ENCODE measurements at regions not wholly inside any gene's neighbourhood (a gene's known extent, or its start where the extent isn't known, plus 50 kb on each side); places are given as distances from the start of the nearest gene placed in this dataset.

GRCh38 chr5:32514806-32515205, 70.3 kb upstream of the ZFR start:
- intact Hi-C loops (cut with DNase I) = no loop called here
- Histone ChIP-seq H3K4me3 (no peak overlapping the region), H3K9me3 (no peaks in the 10 kb centered on the region), H3K27ac (no peak overlapping the region), H3K36me3 (no peaks in the 10 kb centered on the region), H3K27me3 (no peaks in the 10 kb centered on the region), H3K4me1 (no peaks in the 10 kb centered on the region)
- TF ChIP-seq POLR2A (IDR thresholded peaks at IDR 0.05) = no peak
- TF ChIP-seq EP300 (IDR thresholded peaks at IDR 0.05) = no peak
- no peak for TF ChIP-seq CTCF (IDR thresholded peaks at IDR 0.05)
- no peak for TF ChIP-seq POLR2AphosphoS5 (IDR thresholded peaks at IDR 0.05)
- DNase-seq = no peak
- WGBS, 2 donors = 59 to 61% methylated on average over 3 of the region's 3 CpGs

- no peak overlapping the region for H3K27ac ChIP-seq
- no peaks in the 10 kb centered on the region for H3K9me3 ChIP-seq
- WGBS, 2 donors = 88 to 91% methylated on average over 2 of the region's 2 CpGs
- no peaks in the 10 kb centered on the region for H3K27me3 ChIP-seq
- no peak for DNase-seq
- intact Hi-C loops (cut with DNase I) = no loop called here
- no peaks in the 10 kb centered on the region for H3K36me3 ChIP-seq
- H3K4me1 ChIP-seq = peaks cover 0 to 4% (median 0%) of the 10 kb centered on the region in 4 donors
- no peak for TF ChIP-seq POLR2A (IDR thresholded peaks at IDR 0.05)
- TF ChIP-seq EP300 (IDR thresholded peaks at IDR 0.05) = no peak
- TF ChIP-seq POLR2AphosphoS5 (IDR thresholded peaks at IDR 0.05) = no peak
- TF ChIP-seq CTCF (IDR thresholded peaks at IDR 0.05) = no peak
- H3K4me3 ChIP-seq = no peak overlapping the region
Observed at GRCh38 chr5:32512926-32513325, 68.4 kb upstream of the ZFR start.

GRCh38 chr5:32511776-32512374, 67.3 kb upstream of the ZFR start:
- intact Hi-C loops (cut with DNase I) = no loop called here
- no peaks in the 10 kb centered on the region for H3K36me3 ChIP-seq
- H3K4me3 ChIP-seq = no peak overlapping the region
- no peaks in the 10 kb centered on the region for H3K27me3 ChIP-seq
- no peak for DNase-seq
- H3K4me1 ChIP-seq = peaks cover 0 to 14% (median 7%) of the 10 kb centered on the region in 4 donors
- WGBS, 2 donors = 84% methylated on average over 9 of the region's 9 CpGs
- no peak overlapping the region for H3K27ac ChIP-seq
- H3K9me3 ChIP-seq = no peaks in the 10 kb centered on the region
- TF ChIP-seq EP300 (IDR thresholded peaks at IDR 0.05) = no peak

GRCh38 chr5:32510860-32511259, 66.3 kb upstream of the ZFR start:
- intact Hi-C loops (cut with DNase I) = no loop called here
- no peak for DNase-seq
- Histone ChIP-seq H3K4me1 (peaks cover 0 to 24% (median 17%) of the 10 kb centered on the region in 4 donors), H3K4me3 (no peak overlapping the region), H3K36me3 (no peaks in the 10 kb centered on the region), H3K27me3 (no peaks in the 10 kb centered on the region), H3K9me3 (no peaks in the 10 kb centered on the region), H3K27ac (no peak overlapping the region)
- WGBS, 2 donors = 0 to 49% methylated on average over 1 of the region's 1 CpG
- no peak for TF ChIP-seq POLR2AphosphoS5 (IDR thresholded peaks at IDR 0.05)
- TF ChIP-seq CTCF (IDR thresholded peaks at IDR 0.05) = no peak
- TF ChIP-seq POLR2A (IDR thresholded peaks at IDR 0.05) = no peak
- no peak for TF ChIP-seq EP300 (IDR thresholded peaks at IDR 0.05)

DNA sequence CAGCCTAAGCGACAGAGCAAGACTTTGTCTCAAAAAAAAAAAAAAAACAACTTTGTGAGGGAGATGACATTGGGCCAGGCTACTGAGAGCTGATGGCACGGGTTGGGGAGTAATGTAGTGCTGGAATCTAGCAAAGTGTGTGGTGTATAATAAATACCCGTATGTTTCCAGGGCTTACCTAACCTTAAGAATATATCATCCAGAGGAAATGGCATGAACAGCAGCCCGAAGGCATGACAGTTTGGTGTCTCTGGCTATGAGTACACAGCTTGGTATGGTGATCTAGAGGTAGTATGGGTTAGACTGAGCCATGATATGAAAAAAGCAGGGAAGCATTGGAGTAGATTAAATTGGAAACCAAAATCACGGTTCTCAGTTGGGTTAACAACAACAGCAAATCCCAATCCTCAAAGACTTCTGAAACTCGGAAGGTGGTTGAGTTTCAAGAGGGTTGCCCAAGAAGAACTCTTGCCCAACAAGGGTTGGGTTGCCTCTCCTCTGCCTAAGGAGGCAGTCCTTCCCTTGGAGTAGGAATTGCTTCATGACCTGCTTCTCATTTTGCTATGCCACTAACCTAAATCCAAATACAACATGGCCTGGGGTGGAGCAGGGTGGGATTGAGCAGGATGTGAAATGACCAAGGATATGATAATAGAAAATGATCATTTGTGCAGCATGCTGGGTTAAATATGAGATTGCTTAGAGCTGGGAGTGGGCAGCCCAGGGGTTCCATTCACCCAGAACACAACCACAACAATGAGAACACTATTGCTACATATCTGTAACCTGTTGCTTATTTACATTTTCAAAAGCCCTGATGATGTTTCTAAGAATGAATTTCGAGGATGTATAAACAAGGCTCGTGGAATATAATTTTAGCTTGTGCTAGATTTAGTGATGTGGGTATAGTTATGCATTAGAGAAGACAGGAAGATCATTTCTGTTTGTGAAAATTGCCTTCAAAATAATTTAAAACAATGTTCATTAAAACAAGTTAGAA, 64.6 kb upstream of the ZFR start:
- WGBS, 2 donors = 88 to 89% methylated on average over 8 of the region's 8 CpGs
- no peak overlapping the region for H3K27ac ChIP-seq

More for the DNA sequence above, 64.6 kb upstream of the ZFR start:
- no peaks in the 10 kb centered on the region for H3K36me3 ChIP-seq
- intact Hi-C loops (cut with DNase I) = loop anchor here (5.0 kb wide), 1 partner anchor 78 kb away; the partner anchor contains the start of gene SUB1
- H3K4me1 ChIP-seq = peaks cover 0 to 41% (median 34%) of the 10 kb centered on the region in 4 donors
- TF ChIP-seq EP300 (IDR thresholded peaks at IDR 0.05) (no peak), POLR2A (IDR thresholded peaks at IDR 0.05) (no peak), CTCF (IDR thresholded peaks at IDR 0.05) (no peak), POLR2AphosphoS5 (IDR thresholded peaks at IDR 0.05) (no peak)
- no peak overlapping the region for H3K4me3 ChIP-seq
- H3K27me3 ChIP-seq = no peaks in the 10 kb centered on the region
- DNase-seq = no peak
- H3K9me3 ChIP-seq = no peaks in the 10 kb centered on the region

All from sigmoid colon (tissue), 6 donors.